DND-41 (cell line): ENCODE measurements at regions not wholly inside any gene's neighbourhood (a gene's known extent, or its start where the extent isn't known, plus 50 kb on each side); places are given as distances from the start of the nearest gene placed in this dataset.

Experiments
- ATAC-seq: fragments of 200-7000 bp; cut with Tn5 transposase; 3 replicates; pipeline ENCODE4 v1.9.1; 2021; ENCODE audit warnings: low read depth; ENCODE audit not compliant: insufficient read depth
- DNase-seq: peaks from one replicate; pipeline ENCODE4 v3.0.0-alpha.2; 2020
- H2AFZ ChIP-seq: 2 replicates; pipeline ENCODE4 v1.6.0; 2012; ENCODE audit warnings: low read depth, low read length
- H3K27ac ChIP-seq: 2 replicates; pipeline ENCODE4 v1.5.1; 2012; ENCODE audit warnings: low read length, inconsistent platforms
- H3K27me3 ChIP-seq: fragments of 200-600 bp; sonication (generic); 2 replicates; pipeline ENCODE4 v1.6.0; 2012; ENCODE audit warnings: low read length, mild to moderate bottlenecking, inconsistent platforms; ENCODE audit not compliant: insufficient read depth, poor library complexity
- H3K36me3 ChIP-seq: 2 replicates; pipeline ENCODE4 v1.5.1; 2012; ENCODE audit warnings: low read length, inconsistent platforms; ENCODE audit not compliant: insufficient read depth
- H3K4me1 ChIP-seq: 2 replicates; pipeline ENCODE4 v1.5.1; 2012; ENCODE audit warnings: mild to moderate bottlenecking, low read length; ENCODE audit not compliant: insufficient read depth
- H3K4me2 ChIP-seq: 2 replicates; pipeline ENCODE4 v1.6.0; 2012; ENCODE audit warnings: mild to moderate bottlenecking, moderate library complexity, low read length, inconsistent platforms; ENCODE audit not compliant: insufficient read depth
- H3K4me3 ChIP-seq, 2 experiments: fragments of 200-600 bp in 1 of 2; shearing (Covaris generic) in 1 of 2; 2 replicates each; pipeline ENCODE4 v1.5.1; 2012 to 2016; ENCODE audit warnings: inconsistent platforms in 2 of 2, low read length in 2 of 2, mild to moderate bottlenecking in 2 of 2, low read depth in 1 of 2, moderate library complexity in 1 of 2
- H3K79me2 ChIP-seq: 2 replicates; pipeline ENCODE4 v1.6.0; 2012; ENCODE audit warnings: low read length, inconsistent platforms; ENCODE audit not compliant: insufficient read depth
- H3K9ac ChIP-seq: 2 replicates; pipeline ENCODE4 v1.6.0; 2012; ENCODE audit warnings: low read depth, mild to moderate bottlenecking, inconsistent platforms, low read length, moderate library complexity
- H3K9me3 ChIP-seq: 2 replicates; pipeline ENCODE4 v1.5.1; 2012; ENCODE audit warnings: low read length, moderate library complexity, mild to moderate bottlenecking, inconsistent platforms; ENCODE audit not compliant: insufficient read depth, severe bottlenecking
- H4K20me1 ChIP-seq: 2 replicates; pipeline ENCODE4 v1.6.0; 2012; ENCODE audit warnings: low read length; ENCODE audit not compliant: insufficient read depth
- CTCF ChIP-seq: IDR thresholded peaks from 2 replicates; pipeline ENCODE4 v1.5.1; 2012; ENCODE audit warnings: borderline replicate concordance, low read length, moderate library complexity, mild to moderate bottlenecking; ENCODE audit not compliant: poor library complexity, severe bottlenecking; ENCODE audit errors: extremely low read depth
- EZH2 ChIP-seq: IDR thresholded peaks from 3 replicates; pipeline ENCODE4 v1.6.1; 2012; ENCODE audit warnings: borderline replicate concordance, low read depth, mild to moderate bottlenecking, moderate library complexity, low read length, inconsistent platforms; ENCODE audit not compliant: severe bottlenecking

- H3K9ac ChIP-seq, result no peak overlapping the region
- DNase-seq (no peak), ATAC-seq (no peak)
- TF ChIP-seq CTCF (no peak), EZH2 (no peak)
- H3K79me2 ChIP-seq, result no peaks in the 10 kb centered on the region
- no peak overlapping the region for H3K4me2 ChIP-seq
- no peak overlapping the region for H2AFZ ChIP-seq
- no peaks in the 10 kb centered on the region for H3K9me3 ChIP-seq
- peaks cover 5% of the 10 kb centered on the region for H3K27me3 ChIP-seq
- H3K27ac ChIP-seq, result no peak overlapping the region
- H4K20me1 ChIP-seq, result no peaks in the 10 kb centered on the region
- no peaks in the 10 kb centered on the region for H3K4me1 ChIP-seq
- no peaks in the 10 kb centered on the region for H3K36me3 ChIP-seq
- no peak overlapping the region for H3K4me3 ChIP-seq
These were observed 587.2 kb downstream of the EPM2A start for GRCh38 chr6:145147981-145148749.

- no peaks in the 10 kb centered on the region for H3K79me2 ChIP-seq
- H4K20me1 ChIP-seq, result no peaks in the 10 kb centered on the region
- no peak overlapping the region for H3K27ac ChIP-seq
- TF ChIP-seq CTCF (no peak), EZH2 (no peak)
- no peak overlapping the region for H2AFZ ChIP-seq
- H3K36me3 ChIP-seq, result no peaks in the 10 kb centered on the region
- H3K4me3 ChIP-seq, result no peak overlapping the region
- ATAC-seq (no peak), DNase-seq (no peak)
- no peaks in the 10 kb centered on the region for H3K4me1 ChIP-seq
- H3K27me3 ChIP-seq, result peaks cover 5% of the 10 kb centered on the region
- no peak overlapping the region for H3K9ac ChIP-seq
- no peak overlapping the region for H3K4me2 ChIP-seq
- no peaks in the 10 kb centered on the region for H3K9me3 ChIP-seq
These were observed 586.5 kb downstream of the EPM2A start for GRCh38 chr6:145148776-145149175.

GRCh38 chr6:145151624-145152023 lies 583.7 kb downstream of the EPM2A start:
- no peak overlapping the region for H3K9ac ChIP-seq

More at GRCh38 chr6:145151624-145152023, 583.7 kb downstream of the EPM2A start:
- no peak overlapping the region for H3K4me2 ChIP-seq
- DNase-seq, result no peak
- H4K20me1 ChIP-seq, result no peaks in the 10 kb centered on the region
- H3K27me3 ChIP-seq, result peaks cover 5% of the 10 kb centered on the region
- no peaks in the 10 kb centered on the region for H3K36me3 ChIP-seq
- H2AFZ ChIP-seq, result no peak overlapping the region
- no peak overlapping the region for H3K4me3 ChIP-seq
- ATAC-seq, result no peak
- no peak overlapping the region for H3K27ac ChIP-seq
- no peaks in the 10 kb centered on the region for H3K4me1 ChIP-seq
- no peaks in the 10 kb centered on the region for H3K79me2 ChIP-seq
- no peaks in the 10 kb centered on the region for H3K9me3 ChIP-seq
- no peak for TF ChIP-seq CTCF
- no peak for TF ChIP-seq EZH2
